Smooth muscle cell (in vitro differentiated cells): ENCODE measurements at regions not wholly inside any gene's neighbourhood (a gene's known extent, or its start where the extent isn't known, plus 50 kb on each side); places are given as distances from the start of the nearest gene placed in this dataset.

Source experiments
- DNase-seq: peaks from one replicate; lab custom pipeline; 2025; ENCODE audit not compliant: unreplicated experiment; lab: John Stamatoyannopoulos, UW
- H2AFZ ChIP-seq: fragments of 200-600 bp; sonication (generic); 2 replicates; pipeline ENCODE4 v1.6.0; 2016; ENCODE audit warnings: antibody characterized with exemption, low read depth, mild to moderate bottlenecking
- H3F3A ChIP-seq: fragments of 200-600 bp; sonication (generic); 2 replicates; pipeline ENCODE4 v1.6.0; 2017; ENCODE audit warnings: antibody characterized with exemption, low read depth
- H3K27ac ChIP-seq: fragments of 200-600 bp; sonication (generic); 2 replicates; pipeline ENCODE4 v1.5.1; 2016; ENCODE audit warnings: low read depth, mild to moderate bottlenecking
- H3K27me3 ChIP-seq: fragments of 200-600 bp; sonication (generic); 2 replicates; pipeline ENCODE4 v1.6.1; 2016; ENCODE audit warnings: low read depth, mild to moderate bottlenecking
- H3K36me3 ChIP-seq: fragments of 200-600 bp; sonication (generic); 2 replicates; pipeline ENCODE4 v1.5.1; 2016; ENCODE audit warnings: low read depth
- H3K4me1 ChIP-seq: fragments of 200-600 bp; sonication (generic); 2 replicates; pipeline ENCODE4 v1.5.1; 2016; ENCODE audit warnings: low read depth
- H3K4me2 ChIP-seq: fragments of 200-600 bp; sonication (generic); 2 replicates; pipeline ENCODE4 v1.6.0; 2016; ENCODE audit warnings: mild to moderate bottlenecking
- H3K4me3 ChIP-seq: fragments of 200-600 bp; sonication (generic); 2 replicates; pipeline ENCODE4 v1.5.1; 2016; ENCODE audit warnings: mild to moderate bottlenecking
- H3K79me2 ChIP-seq: fragments of 200-600 bp; sonication (generic); 2 replicates; pipeline ENCODE4 v1.6.0; 2016; ENCODE audit warnings: low read depth, mild to moderate bottlenecking
- H3K9ac ChIP-seq: fragments of 200-600 bp; sonication (generic); 2 replicates; pipeline ENCODE4 v1.6.0; 2016; ENCODE audit warnings: low read depth
- H3K9me3 ChIP-seq: fragments of 200-600 bp; sonication (generic); replicated peaks from 2 replicates; pipeline ENCODE4 v1.5.1; 2016; ENCODE audit warnings: low read depth
- H4K20me1 ChIP-seq: fragments of 200-600 bp; sonication (generic); 2 replicates; pipeline ENCODE4 v1.6.0; 2016; ENCODE audit warnings: low read depth
- CTCF ChIP-seq: fragments of 200-600 bp; sonication (generic); IDR thresholded peaks from 2 replicates; pipeline ENCODE4 v1.5.1; 2017; ENCODE audit warnings: borderline replicate concordance, mild to moderate bottlenecking, antibody characterized with exemption; ENCODE audit not compliant: insufficient read depth, poor library complexity, severe bottlenecking
- WGBS: methylation state at CpG from one replicate; pipeline ENCODE4 v1.1.7; 2016; ENCODE audit warnings: low lambda C conversion rate; 5-methylcytosine and 5-hydroxymethylcytosine counted together

GRCh38 chr1:191366686-191367085 lies 791.6 kb upstream of the RGS18 start:
- no peaks in the 10 kb centered on the region for H3K27me3 ChIP-seq
- H4K20me1 ChIP-seq, result no peaks in the 10 kb centered on the region
- H3K9ac ChIP-seq, result no peak overlapping the region
- H3K27ac ChIP-seq, result no peak overlapping the region
- WGBS, result 93% methylated on average over 1 of the region's 1 CpG
- no peak overlapping the region for H3K4me3 ChIP-seq
- no peaks in the 10 kb centered on the region for H3F3A ChIP-seq
- TF ChIP-seq CTCF, result no peak
- H3K79me2 ChIP-seq, result no peaks in the 10 kb centered on the region
- DNase-seq, result no peak
- H3K36me3 ChIP-seq, result no peaks in the 10 kb centered on the region
- no peaks in the 10 kb centered on the region for H3K4me1 ChIP-seq
- H3K9me3 ChIP-seq, result no peaks in the 10 kb centered on the region
- no peak overlapping the region for H2AFZ ChIP-seq
- H3K4me2 ChIP-seq, result no peak overlapping the region

- no peaks in the 10 kb centered on the region for H3K9me3 ChIP-seq
- no peak overlapping the region for H3K4me3 ChIP-seq
- H4K20me1 ChIP-seq, result no peaks in the 10 kb centered on the region
- no peaks in the 10 kb centered on the region for H3K36me3 ChIP-seq
- WGBS, result 72% methylated on average over 12 of the region's 12 CpGs
- no peak for DNase-seq
- no peak overlapping the region for H3K4me2 ChIP-seq
- no peak for TF ChIP-seq CTCF
- no peak overlapping the region for H3K27ac ChIP-seq
- H3K4me1 ChIP-seq, result no peaks in the 10 kb centered on the region
- no peaks in the 10 kb centered on the region for H3K27me3 ChIP-seq
- H3K9ac ChIP-seq, result no peak overlapping the region
- H3F3A ChIP-seq, result no peaks in the 10 kb centered on the region
- H3K79me2 ChIP-seq, result no peaks in the 10 kb centered on the region
- no peak overlapping the region for H2AFZ ChIP-seq
These were observed 789.2 kb upstream of the RGS18 start for GRCh38 chr1:191368891-191369654.

GRCh38 chr1:191371626-191372025 lies 786.6 kb upstream of the RGS18 start:
- Histone ChIP-seq H3K9me3 (no peaks in the 10 kb centered on the region), H3K27ac (no peak overlapping the region), H3K4me3 (no peak overlapping the region), H3K36me3 (no peaks in the 10 kb centered on the region), H2AFZ (no peak overlapping the region), H3F3A (no peaks in the 10 kb centered on the region), H3K4me2 (no peak overlapping the region), H3K79me2 (no peaks in the 10 kb centered on the region), H3K9ac (no peak overlapping the region), H3K27me3 (no peaks in the 10 kb centered on the region), H3K4me1 (no peaks in the 10 kb centered on the region), H4K20me1 (no peaks in the 10 kb centered on the region)
- no peak for TF ChIP-seq CTCF
- no peak for DNase-seq
- 96% methylated on average over 3 of the region's 3 CpGs for WGBS

- no peak overlapping the region for H2AFZ ChIP-seq
- no peaks in the 10 kb centered on the region for H3K4me1 ChIP-seq
- no peak overlapping the region for H3K4me2 ChIP-seq
- H3K27ac ChIP-seq, result no peak overlapping the region
- no peaks in the 10 kb centered on the region for H3K79me2 ChIP-seq
- no peaks in the 10 kb centered on the region for H4K20me1 ChIP-seq
- no peak for TF ChIP-seq CTCF
- no peaks in the 10 kb centered on the region for H3K36me3 ChIP-seq
- H3K4me3 ChIP-seq, result no peak overlapping the region
- no peak for DNase-seq
- no peaks in the 10 kb centered on the region for H3K27me3 ChIP-seq
- no peaks in the 10 kb centered on the region for H3K9me3 ChIP-seq
- H3F3A ChIP-seq, result no peaks in the 10 kb centered on the region
- H3K9ac ChIP-seq, result no peak overlapping the region
These were observed 770.0 kb upstream of the RGS18 start for GRCh38 chr1:191388283-191388682.
